HCT116 (cell line): ENCODE measurements at regions not wholly inside any gene's neighbourhood (a gene's known extent, or its start where the extent isn't known, plus 50 kb on each side); places are given as distances from the start of the nearest gene placed in this dataset.

Experiments used
- ATAC-seq: fragments of 200-7000 bp; cut with Tn5 transposase; 2 replicates; pipeline ENCODE4 v1.9.1; 2020; ENCODE audit warnings: mild to moderate bottlenecking, moderate library complexity
- BruUV-seq: library from RNA; stranded (reverse); fragments of 400-500 nt; replicated peaks from 2 replicates; lab custom pipeline; 2021; lab: Mats Ljungman, UMichigan
- CTCF ChIA-PET: fragments of 300-600 bp; sonication (Branson Sonifier 250); formaldehyde crosslinking; loops from one replicate; lab custom pipeline; 2021; ENCODE audit warnings: antibody characterized with exemption; lab: Charles Lee
- POLR2A ChIA-PET: fragments of 300-600, 350-600 bp; sonication (Branson Sonifier 250); formaldehyde crosslinking; loops from one replicate; lab custom pipeline; 2021; ENCODE audit warnings: antibody characterized with exemption; lab: Charles Lee
- RAD21 ChIA-PET, 2 experiments: fragments of 300-600 bp; sonication (Branson Sonifier 250); formaldehyde crosslinking; loops; one replicate each; lab custom pipeline; 2023; ENCODE audit warnings: low total read pairs in 2 of 2; ENCODE audit not compliant: uncharacterized antibody in 2 of 2, unreplicated experiment in 2 of 2, low non-redundant PET in 1 of 2; lab: Charles Lee
- DNase-seq: peaks from one replicate; pipeline ENCODE4 v3.0.0-alpha.2; 2010; ENCODE audit warnings: low read depth, low spot score
- H2AFZ ChIP-seq: fragments of 200-600 bp; shearing (Covaris generic), sonication (generic); 2 replicates; pipeline ENCODE4 v1.6.1; 2017; ENCODE audit warnings: low read depth, mixed run types, mixed read lengths, antibody characterized with exemption, low read length; ENCODE audit not compliant: poor library complexity, severe bottlenecking
- H3K27ac ChIP-seq: 2 replicates; pipeline ENCODE4 v1.5.1; 2012; ENCODE audit warnings: low read depth, low read length
- H3K27me3 ChIP-seq: fragments of 200-600 bp; sonication (generic); 2 replicates; pipeline ENCODE4 v1.6.1; 2016; ENCODE audit warnings: mixed run types, low read length, mixed read lengths; ENCODE audit not compliant: insufficient read depth
- H3K36me3 ChIP-seq, 2 experiments: fragments of 200-500 bp in 1 of 2; fragments of 200-600 bp in 1 of 2; sonication (Bioruptor generic) in 1 of 2; sonication (generic) in 1 of 2; 2 replicates each; pipeline versions ENCODE4 v1.5.1 to v1.6.1; 2014 to 2016; ENCODE audit warnings: low read length in 2 of 2, inconsistent platforms in 1 of 2, mixed read lengths in 1 of 2, mixed run types in 1 of 2; ENCODE audit not compliant: insufficient read depth in 2 of 2, control insufficient read depth in 1 of 2
- H3K4me1 ChIP-seq, 2 experiments: fragments of 200-600 bp in 1 of 2; sonication (generic) in 1 of 2; 2 replicates each; pipeline versions ENCODE4 v1.5.1 to v1.6.1; 2012 to 2017; ENCODE audit warnings: low read length in 2 of 2, inconsistent platforms in 1 of 2, mild to moderate bottlenecking in 1 of 2, mixed read lengths in 1 of 2, mixed run types in 1 of 2, moderate library complexity in 1 of 2; ENCODE audit not compliant: insufficient read depth in 2 of 2, control insufficient read depth in 1 of 2
- H3K4me2 ChIP-seq: fragments of 200-600 bp; sonication (generic); 2 replicates; pipeline ENCODE4 v1.6.1; 2017; ENCODE audit warnings: mixed run types, low read length, mixed read lengths
- H3K4me3 ChIP-seq, 2 experiments: fragments of 200-600 bp in 1 of 2; sonication (generic) in 1 of 2; replicated peaks in 1 of 2; 2 replicates each; pipeline ENCODE4 v1.5.1; 2011 to 2016; ENCODE audit warnings: low read length in 2 of 2, control low read depth in 1 of 2, low read depth in 1 of 2, mild to moderate bottlenecking in 1 of 2, mixed read lengths in 1 of 2, mixed run types in 1 of 2
- H3K79me2 ChIP-seq: fragments of 200-600 bp; sonication (generic); 2 replicates; pipeline ENCODE4 v1.6.1; 2017; ENCODE audit warnings: mild to moderate bottlenecking, mixed run types, low read length, moderate library complexity, mixed read lengths; ENCODE audit not compliant: insufficient read depth
- H3K9ac ChIP-seq: fragments of 200-600 bp; sonication (generic); 2 replicates; pipeline ENCODE4 v1.6.1; 2016; ENCODE audit warnings: low read length, mixed read lengths
- H3K9me2 ChIP-seq: fragments of 200-600 bp; sonication (generic), shearing (Covaris generic); 2 replicates; pipeline ENCODE4 v1.6.1; 2017; ENCODE audit warnings: mixed run types, mild to moderate bottlenecking, moderate library complexity; ENCODE audit not compliant: insufficient read depth
- H3K9me3 ChIP-seq, 2 experiments: fragments of 200-500 bp in 1 of 2; fragments of 200-600 bp in 1 of 2; sonication (Bioruptor generic) in 1 of 2; sonication (generic) in 1 of 2; 2 replicates each; pipeline ENCODE4 v1.6.1; 2014 to 2017; ENCODE audit warnings: low read length in 2 of 2, mixed read lengths in 2 of 2, inconsistent platforms in 1 of 2, low read depth in 1 of 2, mild to moderate bottlenecking in 1 of 2, mixed run types in 1 of 2, moderate library complexity in 1 of 2; ENCODE audit not compliant: control insufficient read depth in 1 of 2, insufficient read depth in 1 of 2
- H4K20me1 ChIP-seq: fragments of 200-600 bp; sonication (generic), shearing (Covaris generic); 2 replicates; pipeline ENCODE4 v1.6.1; 2017; ENCODE audit warnings: mixed run types, mild to moderate bottlenecking, moderate library complexity; ENCODE audit not compliant: insufficient read depth
- CEBPB ChIP-seq: IDR thresholded peaks from 2 replicates; pipeline ENCODE4 v1.6.1; 2012; ENCODE audit warnings: low read depth
- EGR1 ChIP-seq: IDR thresholded peaks from 2 replicates; pipeline ENCODE4 v1.6.1; 2012; ENCODE audit warnings: low read depth
- EZH2phosphoT487 ChIP-seq: fragments of 200-600 bp; IDR thresholded peaks from 2 replicates; pipeline ENCODE4 v1.6.1; 2018; ENCODE audit warnings: antibody characterized with exemption, borderline replicate concordance
- JUND ChIP-seq: IDR thresholded peaks from 2 replicates; pipeline ENCODE4 v1.6.1; 2012
- MAX ChIP-seq: IDR thresholded peaks from 2 replicates; pipeline ENCODE4 v1.6.1; 2012
- POLR2A ChIP-seq: IDR thresholded peaks from 2 replicates; pipeline ENCODE4 v1.7.0; 2011; ENCODE audit warnings: borderline replicate concordance; ENCODE audit not compliant: insufficient read depth, insufficient read length; ENCODE audit errors: extremely low read depth
- POLR2AphosphoS5 ChIP-seq: IDR thresholded peaks from 2 replicates; pipeline ENCODE4 v1.6.1; 2011; ENCODE audit warnings: mild to moderate bottlenecking, low read depth, low read length, moderate library complexity
- REST ChIP-seq: IDR thresholded peaks from 2 replicates; pipeline ENCODE4 v1.6.1; 2012; ENCODE audit warnings: low read depth
- TCF7L2 ChIP-seq: IDR thresholded peaks from 2 replicates; pipeline ENCODE4 v1.7.0; 2011; ENCODE audit warnings: borderline replicate concordance, inconsistent platforms; ENCODE audit not compliant: insufficient read depth, insufficient read length; ENCODE audit errors: extremely low read depth
- ZFX ChIP-seq: fragments of 450-650 bp; IDR thresholded peaks from 2 replicates; pipeline ENCODE4 v1.6.1; 2017
- intact Hi-C: fragments of 100-400 bp; cut with micrococcal nuclease; formaldehyde crosslinking; loops from 2 replicates; pipeline ENCODE4 v1.10.0; 2022
- TF ChIP-seq, protein P1 (sequence below): IDR thresholded peaks from 2 replicates; pipeline ENCODE4 v1.6.1; 2012

DNA sequence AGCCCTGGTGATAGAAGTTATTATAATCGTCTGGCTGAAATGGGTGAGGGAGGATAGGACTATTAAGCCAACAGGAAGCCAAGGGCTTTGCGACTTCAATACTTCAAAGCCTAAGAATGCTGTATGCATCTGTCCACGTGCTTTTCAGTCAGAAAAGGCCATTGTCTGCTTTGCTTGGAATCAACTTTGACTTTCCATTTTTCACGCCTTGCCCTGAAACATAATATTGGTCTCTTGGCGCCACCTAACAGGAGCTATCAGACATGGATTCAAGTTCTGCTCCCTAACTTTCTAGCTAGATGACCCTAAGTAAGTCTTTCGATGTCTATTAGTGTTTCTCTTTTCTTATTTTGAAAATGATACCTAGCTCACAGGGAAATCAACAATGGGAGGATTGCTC, 572.6 kb downstream of the TLR4 start (continued):
- no peak for TF ChIP-seq REST
- no peak for TF ChIP-seq EGR1
- no peak for TF ChIP-seq JUND
- no peak for TF ChIP-seq TCF7L2
- TF ChIP-seq, protein P1, sequence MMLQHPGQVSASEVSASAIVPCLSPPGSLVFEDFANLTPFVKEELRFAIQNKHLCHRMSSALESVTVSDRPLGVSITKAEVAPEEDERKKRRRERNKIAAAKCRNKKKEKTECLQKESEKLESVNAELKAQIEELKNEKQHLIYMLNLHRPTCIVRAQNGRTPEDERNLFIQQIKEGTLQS = no peak
- no peak for TF ChIP-seq EZH2phosphoT487
- no peak for TF ChIP-seq POLR2AphosphoS5

GRCh38 chr9:118281772-118282171, 577.6 kb downstream of the TLR4 start:
- intact Hi-C loops = no loop called here
- DNase-seq (no peak), ATAC-seq (no peak)
- RAD21 ChIA-PET = no interaction called here
- H3K27ac ChIP-seq = no peak overlapping the region
- no peaks in the 10 kb centered on the region for H3K27me3 ChIP-seq
- no peak for TF ChIP-seq MAX
- no peak for TF ChIP-seq ZFX
- TF ChIP-seq REST = no peak
- no peak for TF ChIP-seq EGR1
- TF ChIP-seq CEBPB = no peak
- TF ChIP-seq POLR2A = no peak
- H3K36me3 ChIP-seq = no peaks in the 10 kb centered on the region
- no peaks in the 10 kb centered on the region for H3K9me2 ChIP-seq
- H2AFZ ChIP-seq = no peak overlapping the region
- H3K79me2 ChIP-seq = no peaks in the 10 kb centered on the region
- no peak overlapping the region for H3K4me3 ChIP-seq
- POLR2A ChIA-PET = no interaction called here
- BruUV-seq = no TSS peak
- no peaks in the 10 kb centered on the region for H4K20me1 ChIP-seq
- H3K9ac ChIP-seq = no peak overlapping the region
- H3K4me1 ChIP-seq = no peaks in the 10 kb centered on the region
- CTCF ChIA-PET = no interaction called here
- no peak overlapping the region for H3K4me2 ChIP-seq
- peaks cover 6 to 11% of the 10 kb centered on the region in 2 experiments; a peak in 2 of 4 replicates for H3K9me3 ChIP-seq
